Activated naive CD8-positive, alpha-beta T cell treated with anti-CD3 and anti-CD28 coated beads, Interleukin-2, amount 10 ng/mL, durations not matched to agents 7 days and 5 days (primary cell): ENCODE measurements at regions not wholly inside any gene's neighbourhood (a gene's known extent, or its start where the extent isn't known, plus 50 kb on each side); places are given as distances from the start of the nearest gene placed in this dataset.

ENCODE experiments used
- ATAC-seq: fragments of 150-1000 bp; cut with Tn5 transposase; one replicate; pipeline ENCODE4 v1.10.0; 2021; ENCODE audit warnings: low read depth, moderate library complexity
- POLR2A ChIA-PET: fragments of 350-600 bp; sonication (Branson Sonifier 250); formaldehyde crosslinking; loops from one replicate; lab custom pipeline; 2021; ENCODE audit warnings: antibody characterized with exemption; lab: Charles Lee
- DNase-seq: peaks from one replicate; pipeline ENCODE4 v3.0.0; 2021
- H3K27ac Mint-ChIP-seq: one replicate; pipeline ENCODE4 v1.8.0; 2022; ENCODE audit warnings: mild to moderate bottlenecking, mixed read lengths
- H3K27me3 Mint-ChIP-seq: one replicate; pipeline ENCODE4 v1.8.0; 2022; ENCODE audit warnings: mild to moderate bottlenecking, moderate library complexity, mixed read lengths
- H3K36me3 Mint-ChIP-seq: one replicate; pipeline ENCODE4 v1.8.0; 2021; ENCODE audit warnings: mild to moderate bottlenecking, mixed read lengths
- H3K4me1 Mint-ChIP-seq: one replicate; pipeline ENCODE4 v1.8.0; 2021; ENCODE audit warnings: mixed read lengths
- H3K4me3 Mint-ChIP-seq: one replicate; pipeline ENCODE4 v1.8.0; 2022; ENCODE audit warnings: mild to moderate bottlenecking, moderate library complexity, mixed read lengths
- H3K9me3 Mint-ChIP-seq: one replicate; pipeline ENCODE4 v1.8.0; 2021; ENCODE audit warnings: mixed read lengths

GRCh38 chr5:1707467-1707866 lies 92.2 kb downstream of the MRPL36 start:
- POLR2A ChIA-PET, result no interaction called here
- H3K36me3 Mint-ChIP-seq, result no peaks in the 10 kb centered on the region
- peaks cover 7% of the 10 kb centered on the region for H3K27me3 Mint-ChIP-seq
- no peak overlapping the region for H3K27ac Mint-ChIP-seq
- DNase-seq, result no peak
- H3K4me3 Mint-ChIP-seq, result no peak overlapping the region
- ATAC-seq, result no peak
- no peaks in the 10 kb centered on the region for H3K4me1 Mint-ChIP-seq
- H3K9me3 Mint-ChIP-seq, result no peaks in the 10 kb centered on the region

DNA sequence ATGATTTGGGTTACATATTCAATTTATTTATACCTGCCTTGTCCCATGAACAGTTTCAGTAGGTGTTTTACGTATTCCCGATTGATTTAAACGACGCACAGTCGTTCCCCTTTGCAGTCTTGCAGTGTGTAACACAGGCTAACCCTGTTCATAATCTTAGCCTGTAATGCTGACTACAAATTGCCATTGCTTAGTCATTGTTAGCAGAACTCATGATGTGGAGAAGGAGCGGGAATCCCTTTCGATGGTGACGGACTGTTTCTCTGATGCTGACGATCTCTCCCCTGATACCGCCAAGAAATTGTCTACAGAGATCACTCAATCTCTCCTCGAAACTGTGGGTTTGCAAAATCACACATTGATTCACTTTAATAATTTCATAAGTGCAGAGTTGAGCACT lies 93.2 kb downstream of the MRPL36 start:
- Mint-ChIP-seq H3K4me1 (no peaks in the 10 kb centered on the region), H3K36me3 (no peaks in the 10 kb centered on the region), H3K4me3 (no peak overlapping the region), H3K27ac (no peak overlapping the region), H3K27me3 (peaks cover 7% of the 10 kb centered on the region), H3K9me3 (no peaks in the 10 kb centered on the region)
- DNase-seq (no peak), ATAC-seq (no peak)
- POLR2A ChIA-PET, result no interaction called here

GRCh38 chr5:1706021-1706420 lies 93.6 kb downstream of the MRPL36 start:
- no peaks in the 10 kb centered on the region for H3K4me1 Mint-ChIP-seq
- POLR2A ChIA-PET, result no interaction called here
- peaks cover 9% of the 10 kb centered on the region for H3K27me3 Mint-ChIP-seq
- H3K4me3 Mint-ChIP-seq, result no peak overlapping the region
- no peak overlapping the region for H3K27ac Mint-ChIP-seq
- DNase-seq, result no peak
- H3K36me3 Mint-ChIP-seq, result no peaks in the 10 kb centered on the region
- no peak for ATAC-seq
- H3K9me3 Mint-ChIP-seq, result no peaks in the 10 kb centered on the region

DNA sequence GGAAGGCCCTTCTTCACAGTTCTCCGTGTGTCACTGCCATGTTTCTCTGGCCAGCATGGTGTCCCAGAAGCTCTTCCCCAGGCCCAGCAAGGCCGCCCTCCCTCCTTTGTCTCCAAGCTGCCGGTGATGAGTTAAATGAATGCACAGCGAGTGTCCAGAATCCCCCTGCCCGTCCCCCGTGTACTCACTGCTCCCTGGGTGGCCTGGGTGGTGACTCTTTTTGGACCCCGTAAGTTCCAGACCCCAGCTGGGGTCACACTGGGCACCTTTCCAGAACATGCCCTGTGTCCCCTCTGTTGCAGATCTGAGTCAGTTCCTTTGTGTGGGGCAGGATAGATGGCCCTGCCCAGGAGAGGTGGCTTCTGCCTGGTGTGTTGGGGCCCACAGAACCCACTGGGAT lies 95.0 kb downstream of the MRPL36 start:
- no peaks in the 10 kb centered on the region for H3K4me1 Mint-ChIP-seq
- no peak for DNase-seq
- H3K4me3 Mint-ChIP-seq, result no peak overlapping the region
- no peak overlapping the region for H3K27ac Mint-ChIP-seq
- ATAC-seq, result no peak
- H3K27me3 Mint-ChIP-seq, result peaks cover 9% of the 10 kb centered on the region
- POLR2A ChIA-PET, result no interaction called here
- H3K9me3 Mint-ChIP-seq, result no peaks in the 10 kb centered on the region
- no peaks in the 10 kb centered on the region for H3K36me3 Mint-ChIP-seq

- no peaks in the 10 kb centered on the region for H3K36me3 Mint-ChIP-seq
- DNase-seq (no peak), ATAC-seq (no peak)
- H3K4me3 Mint-ChIP-seq, result no peak overlapping the region
- no peaks in the 10 kb centered on the region for H3K9me3 Mint-ChIP-seq
- POLR2A ChIA-PET, result no interaction called here
- no peaks in the 10 kb centered on the region for H3K4me1 Mint-ChIP-seq
- peaks cover 7% of the 10 kb centered on the region for H3K27me3 Mint-ChIP-seq
- no peak overlapping the region for H3K27ac Mint-ChIP-seq
These were observed 95.4 kb downstream of the MRPL36 start for GRCh38 chr5:1704266-1704665.

GRCh38 chr5:1703352-1704050 lies 96.1 kb downstream of the MRPL36 start:
- POLR2A ChIA-PET, result no interaction called here
- H3K27me3 Mint-ChIP-seq, result peaks cover 5% of the 10 kb centered on the region
- no peak overlapping the region for H3K4me3 Mint-ChIP-seq
- H3K9me3 Mint-ChIP-seq, result no peaks in the 10 kb centered on the region
- no peaks in the 10 kb centered on the region for H3K36me3 Mint-ChIP-seq
- ATAC-seq, result no peak
- H3K27ac Mint-ChIP-seq, result no peak overlapping the region
- no peaks in the 10 kb centered on the region for H3K4me1 Mint-ChIP-seq
- DNase-seq, result no peak

DNA sequence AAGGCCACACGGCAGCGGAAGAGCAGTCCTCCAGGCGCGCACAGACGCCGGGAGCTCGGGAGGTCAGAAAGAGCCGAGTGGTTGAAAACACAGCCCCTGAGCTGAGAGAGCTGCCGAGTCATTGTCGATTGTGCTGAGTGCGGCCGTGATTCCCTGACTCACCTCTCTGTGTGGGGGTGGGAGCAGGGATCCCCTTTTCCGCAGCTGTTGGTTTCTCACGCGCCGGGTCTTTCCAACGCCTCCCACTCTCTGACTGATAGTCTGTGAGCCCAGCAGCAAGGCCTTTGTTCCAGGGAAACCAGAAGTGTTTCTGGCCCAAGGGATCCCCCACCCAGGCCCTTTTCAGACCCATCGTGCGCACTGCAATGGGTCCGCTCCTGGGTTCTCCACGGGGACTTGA lies 97.3 kb downstream of the MRPL36 start:
- POLR2A ChIA-PET, result no interaction called here
- Mint-ChIP-seq H3K9me3 (no peaks in the 10 kb centered on the region), H3K36me3 (no peaks in the 10 kb centered on the region), H3K4me1 (no peaks in the 10 kb centered on the region), H3K4me3 (no peak overlapping the region), H3K27ac (no peak overlapping the region), H3K27me3 (peaks cover 9% of the 10 kb centered on the region)
- DNase-seq (no peak), ATAC-seq (no peak)

- Mint-ChIP-seq H3K9me3 (no peaks in the 10 kb centered on the region), H3K27ac (no peak overlapping the region), H3K4me3 (no peak overlapping the region), H3K36me3 (no peaks in the 10 kb centered on the region), H3K27me3 (peaks cover 9% of the 10 kb centered on the region), H3K4me1 (no peaks in the 10 kb centered on the region)
- POLR2A ChIA-PET, result no interaction called here
- no peak for DNase-seq
- no peak for ATAC-seq
These were observed 97.8 kb downstream of the MRPL36 start for GRCh38 chr5:1701884-1702283.

DNA sequence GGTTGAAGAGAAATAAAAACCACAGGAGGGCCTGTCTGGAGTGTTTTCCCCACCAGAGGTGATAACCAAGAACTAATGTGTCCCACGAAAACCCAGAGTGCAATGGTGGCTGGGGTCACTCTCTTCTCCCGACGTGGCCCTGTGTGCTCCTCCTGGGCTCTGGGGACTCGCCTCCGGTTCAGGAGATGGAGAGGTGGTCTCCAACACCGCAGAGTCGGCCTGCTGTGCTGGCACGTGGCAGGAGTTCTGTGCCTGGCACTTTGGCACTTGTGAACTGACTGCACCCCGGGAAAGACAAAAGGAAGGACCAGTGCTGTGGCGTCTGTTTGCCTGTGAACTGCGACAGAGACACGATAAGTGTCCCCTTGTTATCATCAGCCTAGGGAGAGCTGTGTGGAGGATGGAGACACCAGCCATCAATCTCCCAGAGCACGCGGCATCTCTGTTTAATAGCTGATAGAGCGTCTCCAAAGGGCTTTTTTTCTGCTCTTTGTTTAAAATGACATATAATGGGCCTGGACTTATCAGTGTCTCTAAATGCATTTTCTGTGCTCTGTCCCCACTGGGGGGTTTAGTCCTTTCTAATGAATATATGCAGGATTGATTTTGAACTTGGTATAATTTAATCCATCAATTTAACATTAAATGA lies 98.3 kb downstream of the MRPL36 start:
- no peak overlapping the region for H3K4me3 Mint-ChIP-seq
- no peak overlapping the region for H3K27ac Mint-ChIP-seq
- POLR2A ChIA-PET, result no interaction called here
- H3K9me3 Mint-ChIP-seq, result no peaks in the 10 kb centered on the region
- no peaks in the 10 kb centered on the region for H3K36me3 Mint-ChIP-seq
- no peaks in the 10 kb centered on the region for H3K4me1 Mint-ChIP-seq
- ATAC-seq (no peak), DNase-seq (no peak)
- H3K27me3 Mint-ChIP-seq, result peaks cover 9% of the 10 kb centered on the region

DNA sequence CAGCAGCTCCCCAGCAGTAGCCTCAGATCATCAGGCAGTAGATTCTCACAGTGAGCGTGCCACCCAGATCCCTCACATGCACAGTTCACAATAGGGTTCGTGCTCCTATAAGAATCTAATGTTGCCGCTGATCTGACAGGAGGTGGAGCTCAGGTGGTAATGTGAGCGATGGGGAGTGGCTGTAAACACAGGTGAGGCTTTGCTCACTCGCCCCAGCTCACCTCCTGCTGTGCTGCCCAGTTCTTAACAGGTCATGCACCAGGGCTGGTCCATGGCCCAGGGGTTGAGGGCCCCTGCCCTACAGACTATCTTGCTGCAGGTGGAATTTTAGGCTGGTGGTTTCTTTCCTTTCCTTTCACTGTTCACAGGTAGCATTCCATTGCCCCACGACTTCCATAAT lies 100.2 kb downstream of the MRPL36 start:
- no peak for ATAC-seq
- Mint-ChIP-seq H3K27me3 (peaks cover 9% of the 10 kb centered on the region), H3K4me1 (no peaks in the 10 kb centered on the region), H3K36me3 (no peaks in the 10 kb centered on the region), H3K9me3 (no peaks in the 10 kb centered on the region), H3K4me3 (no peak overlapping the region), H3K27ac (no peak overlapping the region)
- POLR2A ChIA-PET, result no interaction called here
- no peak for DNase-seq

DNA sequence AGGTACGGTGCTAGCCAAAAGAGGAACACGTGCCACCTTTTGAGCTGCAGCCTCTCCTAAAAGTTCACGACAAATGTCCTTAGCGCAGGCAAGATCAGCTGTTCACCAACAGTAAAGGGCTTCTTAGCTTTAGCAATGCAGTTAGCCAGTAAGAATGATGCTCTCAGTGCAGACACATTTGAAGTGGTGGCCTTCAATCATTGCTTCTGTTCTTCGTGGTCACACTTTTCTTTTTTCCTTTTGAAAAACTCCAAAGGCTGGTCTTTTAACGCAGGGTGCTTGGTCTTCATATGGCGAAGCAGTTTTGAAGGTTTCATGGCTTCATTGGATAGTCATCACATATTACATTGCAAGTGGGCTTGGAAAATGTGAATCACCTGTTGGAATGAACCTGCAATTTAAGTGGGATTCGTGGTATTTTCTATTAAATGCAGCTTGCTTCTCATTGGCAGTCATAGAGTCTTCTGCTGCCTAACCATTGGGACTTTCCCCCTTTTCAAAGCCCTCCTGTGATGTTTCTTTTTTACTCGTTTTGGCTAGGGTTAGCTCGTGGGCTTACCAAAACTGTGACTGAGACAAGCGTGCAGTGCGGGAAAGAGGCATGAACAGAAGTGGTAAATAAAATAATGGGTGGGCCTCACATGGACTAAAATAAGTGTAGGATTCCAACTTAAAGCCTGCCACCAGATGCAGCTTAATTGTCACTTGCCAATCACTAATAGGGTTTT lies 100.9 kb downstream of the MRPL36 start:
- ATAC-seq (no peak), DNase-seq (no peak)
- H3K9me3 Mint-ChIP-seq, result no peaks in the 10 kb centered on the region
- H3K27ac Mint-ChIP-seq, result no peak overlapping the region
- H3K36me3 Mint-ChIP-seq, result no peaks in the 10 kb centered on the region
- no peaks in the 10 kb centered on the region for H3K4me1 Mint-ChIP-seq
- POLR2A ChIA-PET, result no interaction called here
- no peak overlapping the region for H3K4me3 Mint-ChIP-seq
- H3K27me3 Mint-ChIP-seq, result peaks cover 9% of the 10 kb centered on the region

DNA sequence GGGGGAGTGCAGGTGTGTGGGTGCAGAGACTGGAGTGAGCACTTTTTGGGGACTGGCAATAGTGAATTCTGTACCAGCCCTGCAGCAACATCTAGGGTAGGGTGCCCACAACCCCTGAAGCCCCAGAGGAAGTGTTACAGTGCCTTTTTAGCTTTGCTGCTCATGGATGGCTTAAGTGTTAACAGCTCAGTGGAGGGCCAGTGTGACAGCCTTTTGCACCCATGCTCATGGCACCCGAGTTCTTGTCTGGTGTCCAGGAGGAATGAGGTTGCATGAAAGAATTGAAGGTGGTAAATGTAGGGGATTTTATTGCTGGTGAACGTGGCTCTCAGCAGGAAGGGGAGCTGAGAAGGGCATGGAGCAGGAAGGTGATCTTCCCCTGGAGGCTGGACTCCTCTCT lies 107.3 kb downstream of the MRPL36 start:
- DNase-seq (no peak), ATAC-seq (no peak)
- Mint-ChIP-seq H3K27ac (no peak overlapping the region), H3K36me3 (no peaks in the 10 kb centered on the region), H3K4me1 (no peaks in the 10 kb centered on the region), H3K27me3 (peaks cover 2% of the 10 kb centered on the region), H3K9me3 (peaks cover 6% of the 10 kb centered on the region), H3K4me3 (no peak overlapping the region)
- POLR2A ChIA-PET, result no interaction called here

DNA sequence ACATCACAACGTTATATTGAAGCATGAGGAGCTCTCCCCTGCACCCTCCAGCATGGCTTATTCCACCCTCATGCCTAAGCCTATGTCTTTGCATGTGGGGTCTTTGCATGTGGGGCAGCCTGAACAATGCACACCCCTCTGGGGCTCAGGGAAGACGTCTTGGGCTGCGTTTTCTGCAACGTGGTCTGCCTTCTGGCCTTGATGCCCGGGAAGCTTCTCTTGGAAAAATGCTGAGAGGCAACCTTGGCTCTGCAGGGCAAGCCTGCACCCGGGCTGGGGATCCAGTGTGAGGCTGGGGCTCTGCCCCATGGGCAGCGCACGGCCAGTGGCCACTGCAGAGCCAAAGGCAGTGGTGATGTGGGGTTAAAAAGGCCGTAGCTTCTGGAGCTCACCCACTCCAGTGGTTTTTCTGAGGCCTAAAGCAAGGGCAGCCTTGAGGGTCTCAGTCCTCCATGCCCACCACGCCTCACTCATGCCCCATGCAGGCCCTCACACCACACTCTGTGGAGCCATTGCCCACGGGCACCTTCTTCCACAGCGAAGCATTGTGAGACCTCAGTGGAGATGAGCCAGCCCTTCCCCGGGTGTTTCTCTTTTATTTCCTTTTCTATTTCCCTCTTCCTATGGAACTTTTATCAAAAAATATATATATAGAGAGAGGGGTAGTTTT lies 112.2 kb downstream of the MRPL36 start:
- H3K4me1 Mint-ChIP-seq, result no peaks in the 10 kb centered on the region
- ATAC-seq (no peak), DNase-seq (no peak)
- H3K27ac Mint-ChIP-seq, result no peak overlapping the region
- no peaks in the 10 kb centered on the region for H3K36me3 Mint-ChIP-seq
- POLR2A ChIA-PET, result no interaction called here
- H3K27me3 Mint-ChIP-seq, result peaks cover 6% of the 10 kb centered on the region
- H3K4me3 Mint-ChIP-seq, result no peak overlapping the region
- H3K9me3 Mint-ChIP-seq, result peaks cover 6% of the 10 kb centered on the region
